ENCODE measurements at regions not wholly inside any gene's neighbourhood (a gene's known extent, or its start where the extent isn't known, plus 50 kb on each side); places are given as distances from the start of the nearest gene placed in this dataset.

DNA sequence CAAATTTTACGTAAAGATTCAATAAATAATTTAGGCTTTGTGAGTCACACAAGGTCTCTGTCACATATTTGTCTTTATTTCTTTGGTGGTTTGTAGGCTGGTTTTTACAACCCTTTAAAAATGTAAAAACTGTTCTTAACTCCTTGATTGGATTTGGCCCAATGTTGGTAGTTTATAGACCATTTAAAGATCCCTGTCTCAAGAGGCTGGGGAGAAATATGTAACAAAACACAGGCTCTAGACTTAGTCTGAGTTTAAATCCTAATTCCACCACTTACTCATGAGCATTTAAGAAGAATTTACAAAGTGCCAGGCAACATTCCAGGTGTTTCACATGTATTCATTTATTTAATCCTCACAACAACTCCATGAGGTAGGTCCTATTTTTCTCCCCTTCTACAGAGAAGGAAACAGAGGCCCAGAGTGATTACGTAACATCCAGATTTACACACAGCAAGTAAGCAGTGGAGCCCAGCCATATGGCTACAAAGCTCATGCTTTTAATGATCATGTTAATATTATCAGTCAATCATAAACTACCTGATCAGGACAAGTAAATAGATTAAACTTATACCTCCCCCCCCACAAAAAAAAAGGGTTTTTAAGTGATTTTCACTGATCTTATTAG, 416.6 kb upstream of the ACVR2A start:
- TF ChIP-seq CTCF (IDR thresholded peaks at IDR 0.05), result no peak
- no peak for TF ChIP-seq TCF7L2 (IDR thresholded peaks at IDR 0.05; ENCODE audit: low read depth, low read length)
- TF ChIP-seq, protein P1, sequence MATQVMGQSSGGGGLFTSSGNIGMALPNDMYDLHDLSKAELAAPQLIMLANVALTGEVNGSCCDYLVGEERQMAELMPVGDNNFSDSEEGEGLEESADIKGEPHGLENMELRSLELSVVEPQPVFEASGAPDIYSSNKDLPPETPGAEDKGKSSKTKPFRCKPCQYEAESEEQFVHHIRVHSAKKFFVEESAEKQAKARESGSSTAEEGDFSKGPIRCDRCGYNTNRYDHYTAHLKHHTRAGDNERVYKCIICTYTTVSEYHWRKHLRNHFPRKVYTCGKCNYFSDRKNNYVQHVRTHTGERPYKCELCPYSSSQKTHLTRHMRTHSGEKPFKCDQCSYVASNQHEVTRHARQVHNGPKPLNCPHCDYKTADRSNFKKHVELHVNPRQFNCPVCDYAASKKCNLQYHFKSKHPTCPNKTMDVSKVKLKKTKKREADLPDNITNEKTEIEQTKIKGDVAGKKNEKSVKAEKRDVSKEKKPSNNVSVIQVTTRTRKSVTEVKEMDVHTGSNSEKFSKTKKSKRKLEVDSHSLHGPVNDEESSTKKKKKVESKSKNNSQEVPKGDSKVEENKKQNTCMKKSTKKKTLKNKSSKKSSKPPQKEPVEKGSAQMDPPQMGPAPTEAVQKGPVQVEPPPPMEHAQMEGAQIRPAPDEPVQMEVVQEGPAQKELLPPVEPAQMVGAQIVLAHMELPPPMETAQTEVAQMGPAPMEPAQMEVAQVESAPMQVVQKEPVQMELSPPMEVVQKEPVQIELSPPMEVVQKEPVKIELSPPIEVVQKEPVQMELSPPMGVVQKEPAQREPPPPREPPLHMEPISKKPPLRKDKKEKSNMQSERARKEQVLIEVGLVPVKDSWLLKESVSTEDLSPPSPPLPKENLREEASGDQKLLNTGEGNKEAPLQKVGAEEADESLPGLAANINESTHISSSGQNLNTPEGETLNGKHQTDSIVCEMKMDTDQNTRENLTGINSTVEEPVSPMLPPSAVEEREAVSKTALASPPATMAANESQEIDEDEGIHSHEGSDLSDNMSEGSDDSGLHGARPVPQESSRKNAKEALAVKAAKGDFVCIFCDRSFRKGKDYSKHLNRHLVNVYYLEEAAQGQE (IDR thresholded peaks at IDR 0.05; ENCODE audit: insufficient read depth in 1 of 2, low read depth in 2 of 2, low read length in 1 of 2), result no peak
- TF ChIP-seq SIN3A (IDR thresholded peaks at IDR 0.05; ENCODE audit: borderline replicate concordance, insufficient read depth, low read depth, low read length), result no peak
